Posterior cingulate gyrus (tissue), 11 donors: ENCODE measurements at regions not wholly inside any gene's neighbourhood (a gene's known extent, or its start where the extent isn't known, plus 50 kb on each side); places are given as distances from the start of the nearest gene placed in this dataset.

Experiments
- DNase-seq, 10 donors: peaks; one replicate each; pipeline versions ENCODE4 v3.0.0 to v3.0.0-alpha.2; 2020 to 2021; ENCODE audit warnings: mixed read lengths in 3 of 10
- intact Hi-C: fragments of 100-400 bp; cut with DNase I; formaldehyde crosslinking; loops from one replicate; pipeline ENCODE4 v1.15.1; 2023

GRCh38 chr6:88361298-88361697, 195.2 kb upstream of the CNR1 start:
- intact Hi-C loops, result no loop called here
- no peak for DNase-seq

- intact Hi-C loops, result no loop called here
- no peak for DNase-seq
Measured at GRCh38 chr6:88360203-88360797, 194.2 kb upstream of the CNR1 start.

GRCh38 chr6:88359530-88360202, 193.5 kb upstream of the CNR1 start:
- no peak for DNase-seq
- intact Hi-C loops, result no loop called here

- no peak for DNase-seq
- intact Hi-C loops, result no loop called here
Measured at GRCh38 chr6:88358846-88359245, 192.7 kb upstream of the CNR1 start.

GRCh38 chr6:88349511-88349910, 183.4 kb upstream of the CNR1 start:
- intact Hi-C loops, result no loop called here
- no peak for DNase-seq

- intact Hi-C loops, result no loop called here
- no peak for DNase-seq
Measured at GRCh38 chr6:88342336-88342735, 176.2 kb upstream of the CNR1 start.

- DNase-seq, result no peak
- intact Hi-C loops, result no loop called here
Measured at GRCh38 chr6:88339761-88340160, 173.6 kb upstream of the CNR1 start.

GRCh38 chr6:88321306-88321705, 155.2 kb upstream of the CNR1 start:
- no peak for DNase-seq
- intact Hi-C loops, result no loop called here

GRCh38 chr6:88311561-88311960, 145.4 kb upstream of the CNR1 start:
- DNase-seq, result no peak
- intact Hi-C loops, result no loop called here

GRCh38 chr6:88304520-88304919, 138.4 kb upstream of the CNR1 start:
- DNase-seq, result no peak
- intact Hi-C loops, result no loop called here

GRCh38 chr6:88302769-88303225, 136.7 kb upstream of the CNR1 start:
- no peak for DNase-seq
- intact Hi-C loops, result no loop called here

- intact Hi-C loops, result no loop called here
- DNase-seq, result no peak
Measured at GRCh38 chr6:88301888-88302768, 136.0 kb upstream of the CNR1 start.

GRCh38 chr6:88301256-88301655, 135.1 kb upstream of the CNR1 start:
- DNase-seq, result no peak
- intact Hi-C loops, result no loop called here

GRCh38 chr6:88298066-88298845, 132.1 kb upstream of the CNR1 start:
- intact Hi-C loops, result no loop called here
- no peak for DNase-seq

- intact Hi-C loops, result no loop called here
- DNase-seq, result no peak
Measured at GRCh38 chr6:88296694-88297093, 130.5 kb upstream of the CNR1 start.

GRCh38 chr6:88295663-88296062, 129.5 kb upstream of the CNR1 start:
- DNase-seq, result no peak

GRCh38 chr6:88294702-88295101, 128.6 kb upstream of the CNR1 start:
- no peak for DNase-seq
- intact Hi-C loops, result no loop called here

More at GRCh38 chr6:88295663-88296062, 129.5 kb upstream of the CNR1 start:
- intact Hi-C loops, result no loop called here

- no peak for DNase-seq
- intact Hi-C loops, result no loop called here
Measured at GRCh38 chr6:88290411-88290810, 124.3 kb upstream of the CNR1 start.

GRCh38 chr6:88287696-88288095, 121.5 kb upstream of the CNR1 start:
- DNase-seq, result no peak
- intact Hi-C loops, result no loop called here

GRCh38 chr6:88276331-88276730, 110.2 kb upstream of the CNR1 start:
- intact Hi-C loops, result no loop called here
- DNase-seq, result peak in 2 of 10 donors; percentile 45 to 83

- DNase-seq, result no peak
- intact Hi-C loops, result no loop called here
Measured at GRCh38 chr6:88268508-88268907, 102.4 kb upstream of the CNR1 start.
